PC-3 (cell line): ENCODE measurements at regions not wholly inside any gene's neighbourhood (a gene's known extent, or its start where the extent isn't known, plus 50 kb on each side); places are given as distances from the start of the nearest gene placed in this dataset.

Source experiments
- ATAC-seq: fragments of 200-7000 bp; cut with Tn5 transposase; 2 replicates; pipeline ENCODE4 v1.9.1; 2020; ENCODE audit warnings: mild to moderate bottlenecking, moderate library complexity
- BruUV-seq: library from RNA; stranded (reverse); fragments of 400-500 nt; replicated peaks from 2 replicates; lab custom pipeline; 2021; lab: Mats Ljungman, UMichigan
- CTCF ChIA-PET: fragments of 300-600 bp; sonication (Branson Sonifier 250); formaldehyde crosslinking; loops from one replicate; lab custom pipeline; 2022; ENCODE audit warnings: antibody characterized with exemption; lab: Charles Lee
- POLR2A ChIA-PET: fragments of 300-600 bp; sonication (Branson Sonifier 250); formaldehyde crosslinking; loops from one replicate; lab custom pipeline; 2022; ENCODE audit warnings: antibody characterized with exemption; ENCODE audit not compliant: unreplicated experiment; lab: Charles Lee
- DNase-seq: peaks from one replicate; pipeline ENCODE4 v3.0.0-alpha.2; 2015
- H2AFZ ChIP-seq: fragments of 300-600 bp; sonication (generic); 2 replicates; pipeline ENCODE4 v1.6.0; 2016; ENCODE audit warnings: antibody characterized with exemption, low read length
- H3F3A ChIP-seq: fragments of 300-600 bp; sonication (generic); one replicate; pipeline ENCODE4 v1.6.0; 2017; ENCODE audit warnings: antibody characterized with exemption, low read length, control low read depth, mild to moderate bottlenecking; ENCODE audit not compliant: unreplicated experiment
- H3K27ac ChIP-seq: fragments of 300-600 bp; sonication (generic); 2 replicates; pipeline ENCODE4 v1.5.1; 2016; ENCODE audit warnings: mild to moderate bottlenecking, low read length
- H3K27me3 ChIP-seq: fragments of 300-600 bp; sonication (generic); 2 replicates; pipeline ENCODE4 v1.6.1; 2016; ENCODE audit warnings: low read length, mixed read lengths
- H3K36me3 ChIP-seq: fragments of 300-600 bp; sonication (generic); 2 replicates; pipeline ENCODE4 v1.6.1; 2016; ENCODE audit warnings: low read depth, mixed run types, low read length, mixed read lengths
- H3K4me1 ChIP-seq: fragments of 300-600 bp; sonication (generic); 2 replicates; pipeline ENCODE4 v1.5.1; 2016; ENCODE audit warnings: low read length; ENCODE audit not compliant: insufficient read depth
- H3K4me2 ChIP-seq: fragments of 300-600 bp; sonication (generic); 2 replicates; pipeline ENCODE4 v1.6.0; 2016; ENCODE audit warnings: low read length
- H3K4me3 ChIP-seq: fragments of 300-600 bp; sonication (generic); 2 replicates; pipeline ENCODE4 v1.5.1; 2016; ENCODE audit warnings: mild to moderate bottlenecking, low read length, mixed read lengths
- H3K79me2 ChIP-seq: fragments of 300-600 bp; sonication (generic); 2 replicates; pipeline ENCODE4 v1.6.1; 2017; ENCODE audit warnings: low read length, mixed read lengths
- H3K9ac ChIP-seq: fragments of 300-600 bp; sonication (generic); 2 replicates; pipeline ENCODE4 v1.6.0; 2016; ENCODE audit warnings: mild to moderate bottlenecking, low read length
- H3K9me2 ChIP-seq: fragments of 300-600 bp; sonication (generic); replicated peaks from 2 replicates; pipeline ENCODE4 v1.6.1; 2016; ENCODE audit warnings: mixed run types, low read length, mixed read lengths
- H3K9me3 ChIP-seq: fragments of 300-600 bp; sonication (generic); 2 replicates; pipeline ENCODE4 v1.6.1; 2016; ENCODE audit warnings: low read length, mixed read lengths
- H4K20me1 ChIP-seq: fragments of 300-600 bp; sonication (generic); 2 replicates; pipeline ENCODE4 v1.6.1; 2016; ENCODE audit warnings: low read length, mixed read lengths
- CTCF ChIP-seq: fragments of 300-600 bp; sonication (generic); conservative IDR thresholded peaks from 2 replicates; pipeline ENCODE4 v1.5.1; 2017; ENCODE audit warnings: antibody characterized with exemption, low read depth, mild to moderate bottlenecking, low read length
- EZH2 ChIP-seq: fragments of 300-600 bp; sonication (generic); IDR thresholded peaks from one replicate; pipeline ENCODE4 v1.6.1; 2017; ENCODE audit warnings: antibody characterized with exemption, mild to moderate bottlenecking, low read length; ENCODE audit not compliant: unreplicated experiment
- EZH2phosphoT487 ChIP-seq: fragments of 300-600 bp; sonication (generic); IDR thresholded peaks from 2 replicates; pipeline ENCODE4 v1.6.1; 2018; ENCODE audit warnings: mild to moderate bottlenecking, antibody characterized with exemption, low read length, borderline replicate concordance
- intact Hi-C: fragments of 100-400 bp; cut with micrococcal nuclease; formaldehyde crosslinking; loops from 2 replicates; pipeline ENCODE4 v1.9.0; 2023

- Histone ChIP-seq H3K36me3 (no peaks in the 10 kb centered on the region), H4K20me1 (no peaks in the 10 kb centered on the region), H3K4me3 (no peak overlapping the region), H3K4me2 (no peak overlapping the region), H3K27ac (no peak overlapping the region), H3K9ac (no peak overlapping the region), H3K4me1 (no peaks in the 10 kb centered on the region), H3K79me2 (no peaks in the 10 kb centered on the region), H2AFZ (no peak overlapping the region), H3K27me3 (no peaks in the 10 kb centered on the region), H3K9me2 (no peaks in the 10 kb centered on the region), H3K9me3 (peaks cover 32% of the 10 kb centered on the region), H3F3A (no peaks in the 10 kb centered on the region)
- BruUV-seq, result no TSS peak
- CTCF ChIA-PET, result no interaction called here
- TF ChIP-seq EZH2phosphoT487 (no peak), EZH2 (no peak), CTCF (no peak)
- POLR2A ChIA-PET, result no interaction called here
- ATAC-seq (no peak), DNase-seq (no peak)
- intact Hi-C loops, result no loop called here
These were observed 88.6 kb upstream of the DLGAP1 start for GRCh38 chr18:4543711-4544110.

- TF ChIP-seq CTCF, result no peak
- TF ChIP-seq EZH2phosphoT487, result no peak
- no peak for TF ChIP-seq EZH2
- intact Hi-C loops, result no loop called here
- H3K4me2 ChIP-seq, result no peak overlapping the region
- no peak overlapping the region for H3K9ac ChIP-seq
- ChIA-PET POLR2A (no interaction called here), CTCF (no interaction called here)
- H3K27me3 ChIP-seq, result no peaks in the 10 kb centered on the region
- no peak overlapping the region for H3K27ac ChIP-seq
- ATAC-seq (no peak), DNase-seq (no peak)
- no peaks in the 10 kb centered on the region for H3K36me3 ChIP-seq
- H3K9me3 ChIP-seq, result peaks cover 42% of the 10 kb centered on the region
- no peaks in the 10 kb centered on the region for H3K9me2 ChIP-seq
- no peaks in the 10 kb centered on the region for H4K20me1 ChIP-seq
- H3F3A ChIP-seq, result no peaks in the 10 kb centered on the region
- H3K79me2 ChIP-seq, result no peaks in the 10 kb centered on the region
- no peaks in the 10 kb centered on the region for H3K4me1 ChIP-seq
- H2AFZ ChIP-seq, result no peak overlapping the region
- no TSS peak for BruUV-seq
- H3K4me3 ChIP-seq, result no peak overlapping the region
These were observed 86.5 kb upstream of the DLGAP1 start for GRCh38 chr18:4541588-4541987.

GRCh38 chr18:4536447-4536846 is 81.3 kb upstream of the DLGAP1 start:
- no peak overlapping the region for H3K9ac ChIP-seq
- H4K20me1 ChIP-seq, result no peaks in the 10 kb centered on the region
- DNase-seq (no peak), ATAC-seq (no peak)
- no TSS peak for BruUV-seq
- H3F3A ChIP-seq, result no peaks in the 10 kb centered on the region
- no peak overlapping the region for H2AFZ ChIP-seq
- H3K36me3 ChIP-seq, result no peaks in the 10 kb centered on the region
- no peaks in the 10 kb centered on the region for H3K79me2 ChIP-seq
- H3K27me3 ChIP-seq, result no peaks in the 10 kb centered on the region
- intact Hi-C loops, result no loop called here
- H3K4me2 ChIP-seq, result no peak overlapping the region
- TF ChIP-seq CTCF (no peak), EZH2phosphoT487 (no peak)
- no peak overlapping the region for H3K27ac ChIP-seq
- H3K9me2 ChIP-seq, result no peaks in the 10 kb centered on the region
- ChIA-PET CTCF (no interaction called here), POLR2A (no interaction called here)
- no peaks in the 10 kb centered on the region for H3K4me1 ChIP-seq
- no peak overlapping the region for H3K4me3 ChIP-seq
- peaks cover 39% of the 10 kb centered on the region for H3K9me3 ChIP-seq
